GM23248 (cell line): ENCODE measurements at regions not wholly inside any gene's neighbourhood (a gene's known extent, or its start where the extent isn't known, plus 50 kb on each side); places are given as distances from the start of the nearest gene placed in this dataset.

Source experiments
- EZH2 ChIP-seq: fragments of 200-600 bp; sonication (generic); IDR thresholded peaks from 2 replicates; pipeline ENCODE4 v1.6.1; 2018; ENCODE audit warnings: antibody characterized with exemption, mild to moderate bottlenecking; ENCODE audit not compliant: insufficient read depth, poor library complexity, severe bottlenecking
- EZH2phosphoT487 ChIP-seq: fragments of 200-600 bp; sonication (generic); IDR thresholded peaks from 2 replicates; pipeline ENCODE4 v1.6.1; 2018; ENCODE audit warnings: antibody characterized with exemption, moderate library complexity, mild to moderate bottlenecking, low read depth; ENCODE audit not compliant: insufficient read depth

GRCh38 chr14:66165337-66165736 lies 320.8 kb upstream of the CCDC196 start:
- TF ChIP-seq EZH2 = no peak
- no peak for TF ChIP-seq EZH2phosphoT487
